CD14-positive monocyte (primary cell): ENCODE measurements at regions not wholly inside any gene's neighbourhood (a gene's known extent, or its start where the extent isn't known, plus 50 kb on each side); places are given as distances from the start of the nearest gene placed in this dataset.

Experiments
- DNase-seq, 3 donors: peaks; one replicate each; pipeline ENCODE4 v3.0.0-alpha.2; 2011 to 2022
- H2AFZ ChIP-seq: 2 replicates; pipeline ENCODE4 v1.6.0; 2012; ENCODE audit warnings: mild to moderate bottlenecking, low read depth, low read length, inconsistent platforms; ENCODE audit not compliant: insufficient read depth, poor library complexity, severe bottlenecking
- H3K27ac ChIP-seq, 2 donors: 1 replicate in 1 of 2; 2 replicates in 1 of 2; pipeline ENCODE4 v1.5.1; 2012 to 2013; ENCODE audit warnings: low read length in 2 of 2, control low read depth in 1 of 2, inconsistent platforms in 1 of 2, low read depth in 1 of 2, mild to moderate bottlenecking in 1 of 2
- H3K27me3 ChIP-seq, 2 donors: one replicate each; pipeline versions ENCODE4 v1.6.0 to v1.6.1; 2011 to 2013; ENCODE audit warnings: low read length in 2 of 2; ENCODE audit not compliant: control insufficient read depth in 2 of 2, insufficient read depth in 2 of 2
- H3K36me3 ChIP-seq, 2 donors: replicated peaks in 1 of 2; 1 replicate in 1 of 2; 2 replicates in 1 of 2; pipeline versions ENCODE4 v1.5.1 to v1.6.1; 2012 to 2013; ENCODE audit warnings: low read length in 2 of 2, control low read depth in 1 of 2, inconsistent platforms in 1 of 2, mild to moderate bottlenecking in 1 of 2; ENCODE audit not compliant: insufficient read depth in 2 of 2, control insufficient read depth in 1 of 2
- H3K4me1 ChIP-seq, 2 donors: 1 replicate in 1 of 2; 2 replicates in 1 of 2; pipeline versions ENCODE4 v1.5.1 to v1.6.1; 2012 to 2013; ENCODE audit warnings: low read length in 2 of 2, control low read depth in 1 of 2, inconsistent platforms in 1 of 2, mild to moderate bottlenecking in 1 of 2, moderate library complexity in 1 of 2; ENCODE audit not compliant: insufficient read depth in 2 of 2, control insufficient read depth in 1 of 2
- H3K4me2 ChIP-seq: replicated peaks from 2 replicates; pipeline ENCODE3; 2012; ENCODE audit warnings: low read length, moderate library complexity, mild to moderate bottlenecking; ENCODE audit not compliant: poor library complexity, severe bottlenecking; ENCODE audit errors: extremely low read depth
- H3K4me3 ChIP-seq, 3 experiments: fragments of 200-600 bp in 1 of 3; sonication (generic) in 1 of 3; replicated peaks in 1 of 3; 1 replicate in 2 of 3; 2 replicates in 1 of 3; pipeline ENCODE4 v1.5.1; 2011 to 2013; ENCODE audit warnings: low read length in 3 of 3, mild to moderate bottlenecking in 3 of 3, control low read depth in 2 of 3, low read depth in 2 of 3, inconsistent platforms in 1 of 3, moderate library complexity in 1 of 3
- H3K79me2 ChIP-seq: 2 replicates; pipeline ENCODE4 v1.6.0; 2012; ENCODE audit warnings: mild to moderate bottlenecking, control low read depth, inconsistent platforms, low read length, moderate library complexity; ENCODE audit not compliant: insufficient read depth
- H3K9ac ChIP-seq: 2 replicates; pipeline ENCODE4 v1.6.0; 2017; ENCODE audit warnings: low read length, mild to moderate bottlenecking; ENCODE audit not compliant: insufficient read depth, poor library complexity, severe bottlenecking
- H3K9me3 ChIP-seq, 2 donors: replicated peaks in 1 of 2; 1 replicate in 1 of 2; 2 replicates in 1 of 2; pipeline versions ENCODE4 v1.5.1 to v1.6.1; 2012 to 2013; ENCODE audit warnings: low read length in 2 of 2, control low read depth in 1 of 2; ENCODE audit not compliant: control insufficient read depth in 1 of 2, insufficient read depth in 1 of 2
- H4K20me1 ChIP-seq: 2 replicates; pipeline ENCODE4 v1.6.0; 2012; ENCODE audit warnings: mild to moderate bottlenecking, low read length, control low read depth, moderate library complexity; ENCODE audit not compliant: insufficient read depth
- H3K27ac Mint-ChIP-seq, 7 donors: one replicate each; pipeline ENCODE4 v1.8.0; 2020; ENCODE audit warnings: mild to moderate bottlenecking in 7 of 7, mixed read lengths in 7 of 7, moderate library complexity in 6 of 7, inconsistent platforms in 2 of 7
- H3K27me3 Mint-ChIP-seq, 3 donors: one replicate each; pipeline ENCODE4 v1.8.0; 2021 to 2022; ENCODE audit warnings: low read depth in 3 of 3, mild to moderate bottlenecking in 3 of 3, mixed read lengths in 3 of 3, moderate library complexity in 3 of 3, inconsistent platforms in 1 of 3
- H3K36me3 Mint-ChIP-seq, 2 donors: one replicate each; pipeline ENCODE4 v1.8.0; 2020; ENCODE audit warnings: mixed read lengths in 2 of 2, inconsistent platforms in 1 of 2, mild to moderate bottlenecking in 1 of 2
- H3K4me1 Mint-ChIP-seq: one replicate; pipeline ENCODE4 v1.8.0; 2020; ENCODE audit warnings: mild to moderate bottlenecking, mixed read lengths
- H3K4me3 Mint-ChIP-seq, 2 donors: one replicate each; pipeline ENCODE4 v1.8.0; 2020; ENCODE audit warnings: mild to moderate bottlenecking in 2 of 2, mixed read lengths in 2 of 2, moderate library complexity in 1 of 2
- H3K9me3 Mint-ChIP-seq, 7 donors: one replicate each; pipeline ENCODE4 v1.8.0; 2020 to 2022; ENCODE audit warnings: mixed read lengths in 7 of 7, mild to moderate bottlenecking in 6 of 7, moderate library complexity in 6 of 7, inconsistent platforms in 2 of 7
- WGBS: methylation state at CpG from one replicate; pipeline ENCODE4 v1.1.5; 2013; ENCODE audit warnings: missing lambda C conversion rate; ENCODE audit not compliant: insufficient coverage; 5-methylcytosine and 5-hydroxymethylcytosine counted together
- intact Hi-C, 2 donors: fragments of 100-400 bp; cut with micrococcal nuclease; formaldehyde crosslinking; loops; one replicate each; pipeline versions ENCODE4 v1.15.0 to v1.15.1; 2023
- TF ChIP-seq, protein P1 (sequence below): fragments of 200-600 bp; IDR thresholded peaks from one replicate; pipeline ENCODE4 v1.8.0; 2022; ENCODE audit warnings: antibody characterized with exemption, mild to moderate bottlenecking

DNA sequence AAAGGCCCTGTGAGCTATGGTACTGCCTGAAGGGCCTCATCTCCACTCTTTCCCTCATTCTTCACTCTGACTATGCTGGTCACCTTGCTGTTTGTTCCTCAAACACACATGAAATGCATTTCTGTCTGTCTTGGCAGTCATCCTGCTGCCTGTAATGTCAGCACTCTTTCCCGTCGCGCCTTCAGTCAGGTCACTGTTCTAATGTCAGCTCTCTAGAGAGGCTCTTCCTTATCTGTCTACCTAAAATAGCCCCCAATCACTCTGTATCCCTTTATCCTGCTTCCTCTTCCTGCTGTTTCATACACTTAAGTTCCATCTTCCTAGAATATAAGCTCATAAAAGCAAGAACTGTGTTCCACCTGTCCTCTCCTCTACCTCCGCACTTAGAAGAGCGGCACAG is 215.5 kb downstream of the ZNF33B start:
- intact Hi-C loops: no loop called here
- H3K4me3 Mint-ChIP-seq: no peak overlapping the region
- H3K36me3 Mint-ChIP-seq: no peaks in the 10 kb centered on the region
- Histone ChIP-seq H3K9me3 (peaks cover 7 to 15% of the 10 kb centered on the region in 2 donors), H3K4me2 (no peak overlapping the region), H3K27me3 (no peaks in the 10 kb centered on the region), H3K79me2 (no peaks in the 10 kb centered on the region), H3K4me3 (no peak overlapping the region), H4K20me1 (no peaks in the 10 kb centered on the region), H2AFZ (no peak overlapping the region), H3K27ac (no peak overlapping the region), H3K9ac (no peak overlapping the region), H3K36me3 (no peaks in the 10 kb centered on the region), H3K4me1 (no peaks in the 10 kb centered on the region)
- no peak overlapping the region for H3K27ac Mint-ChIP-seq
- DNase-seq: no peak
- H3K27me3 Mint-ChIP-seq: peaks cover 0 to 5% (median 2%) of the 10 kb centered on the region in 3 donors
- TF ChIP-seq, protein P1, sequence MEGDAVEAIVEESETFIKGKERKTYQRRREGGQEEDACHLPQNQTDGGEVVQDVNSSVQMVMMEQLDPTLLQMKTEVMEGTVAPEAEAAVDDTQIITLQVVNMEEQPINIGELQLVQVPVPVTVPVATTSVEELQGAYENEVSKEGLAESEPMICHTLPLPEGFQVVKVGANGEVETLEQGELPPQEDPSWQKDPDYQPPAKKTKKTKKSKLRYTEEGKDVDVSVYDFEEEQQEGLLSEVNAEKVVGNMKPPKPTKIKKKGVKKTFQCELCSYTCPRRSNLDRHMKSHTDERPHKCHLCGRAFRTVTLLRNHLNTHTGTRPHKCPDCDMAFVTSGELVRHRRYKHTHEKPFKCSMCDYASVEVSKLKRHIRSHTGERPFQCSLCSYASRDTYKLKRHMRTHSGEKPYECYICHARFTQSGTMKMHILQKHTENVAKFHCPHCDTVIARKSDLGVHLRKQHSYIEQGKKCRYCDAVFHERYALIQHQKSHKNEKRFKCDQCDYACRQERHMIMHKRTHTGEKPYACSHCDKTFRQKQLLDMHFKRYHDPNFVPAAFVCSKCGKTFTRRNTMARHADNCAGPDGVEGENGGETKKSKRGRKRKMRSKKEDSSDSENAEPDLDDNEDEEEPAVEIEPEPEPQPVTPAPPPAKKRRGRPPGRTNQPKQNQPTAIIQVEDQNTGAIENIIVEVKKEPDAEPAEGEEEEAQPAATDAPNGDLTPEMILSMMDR: no peak
- peaks cover 2 to 16% (median 11%) of the 10 kb centered on the region in 7 donors for H3K9me3 Mint-ChIP-seq
- 93% methylated on average over 5 of the region's 5 CpGs for WGBS
- no peaks in the 10 kb centered on the region for H3K4me1 Mint-ChIP-seq

DNA sequence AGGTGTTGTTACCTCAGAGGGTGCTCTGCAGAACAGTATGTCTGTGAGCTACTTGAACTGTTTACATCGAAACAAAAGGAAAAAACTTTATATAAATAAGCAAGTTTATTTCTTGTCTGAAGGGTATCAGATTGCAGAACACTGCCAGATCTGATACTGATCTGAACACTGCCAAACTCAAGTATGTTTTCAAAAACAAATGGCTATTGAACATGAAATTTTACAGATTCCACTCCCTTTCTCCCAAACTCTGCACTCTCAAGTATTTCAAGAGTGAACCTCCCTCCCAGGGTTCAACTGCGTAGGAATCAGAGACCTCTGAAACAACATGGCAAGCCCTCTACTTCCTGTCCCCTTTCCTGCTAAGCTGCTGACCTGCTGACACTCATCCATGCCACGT is 216.6 kb downstream of the ZNF33B start:
- no peaks in the 10 kb centered on the region for H3K79me2 ChIP-seq
- TF ChIP-seq, protein P1: no peak
- H2AFZ ChIP-seq: no peak overlapping the region
- no peak overlapping the region for H3K27ac Mint-ChIP-seq
- H3K27me3 Mint-ChIP-seq: peaks cover 0 to 5% (median 2%) of the 10 kb centered on the region in 3 donors
- H3K9me3 ChIP-seq: peaks cover 7 to 15% of the 10 kb centered on the region in 2 donors
- H3K4me2 ChIP-seq: no peak overlapping the region
- no peaks in the 10 kb centered on the region for H3K4me1 ChIP-seq
- 63% methylated on average over 1 of the region's 3 CpGs for WGBS
- no peak overlapping the region for H3K4me3 ChIP-seq
- peaks cover 2 to 19% (median 13%) of the 10 kb centered on the region in 7 donors for H3K9me3 Mint-ChIP-seq
- no peaks in the 10 kb centered on the region for H3K27me3 ChIP-seq
- no peaks in the 10 kb centered on the region for H4K20me1 ChIP-seq
- DNase-seq: no peak
- no peaks in the 10 kb centered on the region for H3K36me3 Mint-ChIP-seq
- H3K27ac ChIP-seq: no peak overlapping the region
- no peak overlapping the region for H3K4me3 Mint-ChIP-seq
- intact Hi-C loops: no loop called here
- no peak overlapping the region for H3K9ac ChIP-seq
- no peaks in the 10 kb centered on the region for H3K36me3 ChIP-seq
- H3K4me1 Mint-ChIP-seq: no peaks in the 10 kb centered on the region
